Stimulated activated CD4-positive, alpha-beta T cell treated with anti-CD3 and anti-CD28 coated beads, Interleukin-4, amount 100 ng/mL, for 48 hours (primary cell): ENCODE measurements at regions not wholly inside any gene's neighbourhood (a gene's known extent, or its start where the extent isn't known, plus 50 kb on each side); places are given as distances from the start of the nearest gene placed in this dataset.

ENCODE experiments used
- DNase-seq, 2 donors: peaks; one replicate each; pipeline ENCODE4 v3.0.0-alpha.2; 2020; ENCODE audit warnings: low read depth in 2 of 2

- no peak for DNase-seq
Observed at GRCh38 chr1:223445402-223445801, 52.2 kb downstream of the CCDC185 start.

- no peak for DNase-seq
Observed at GRCh38 chr1:223453902-223454301, 60.7 kb downstream of the CCDC185 start.

- DNase-seq = no peak
Observed at GRCh38 chr1:223454959-223455358, 61.7 kb downstream of the CCDC185 start.

- no peak for DNase-seq
Observed at GRCh38 chr1:223455470-223455869, 62.3 kb downstream of the CCDC185 start.

- no peak for DNase-seq
Observed at GRCh38 chr1:223456747-223457146, 63.5 kb downstream of the CCDC185 start.

DNA sequence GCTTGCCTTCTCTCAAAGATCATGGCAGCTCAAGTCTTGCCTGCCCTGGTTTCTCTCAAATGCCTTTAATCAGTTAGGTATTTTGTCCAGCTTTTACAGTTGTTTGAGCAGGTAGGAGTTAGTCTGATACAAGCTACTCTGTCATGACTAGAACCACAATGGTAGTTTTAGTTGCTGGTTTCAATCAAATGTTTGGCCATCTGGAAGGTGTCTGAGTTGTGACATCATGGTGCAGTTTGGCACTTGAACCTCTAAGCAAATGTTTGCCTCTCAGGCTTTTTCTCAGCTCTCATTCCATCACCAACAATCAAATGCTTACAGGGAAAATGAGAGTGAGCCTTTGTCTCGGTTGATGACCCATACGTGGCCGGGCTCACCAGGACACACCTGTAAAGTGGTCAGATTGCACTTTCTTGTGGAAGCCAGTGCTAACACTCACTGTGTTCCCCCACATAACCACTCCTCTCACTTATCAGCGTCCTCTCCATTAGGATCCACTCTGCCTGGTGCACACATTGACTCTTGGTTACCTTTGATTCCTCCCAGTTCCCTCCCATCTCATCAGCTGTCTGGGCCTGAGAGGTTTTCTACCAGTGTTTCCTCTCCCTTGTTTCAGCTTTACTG lies 67.5 kb downstream of the CCDC185 start:
- DNase-seq = no peak

- DNase-seq = no peak
Observed at GRCh38 chr1:223462047-223462630, 68.9 kb downstream of the CCDC185 start.

DNA sequence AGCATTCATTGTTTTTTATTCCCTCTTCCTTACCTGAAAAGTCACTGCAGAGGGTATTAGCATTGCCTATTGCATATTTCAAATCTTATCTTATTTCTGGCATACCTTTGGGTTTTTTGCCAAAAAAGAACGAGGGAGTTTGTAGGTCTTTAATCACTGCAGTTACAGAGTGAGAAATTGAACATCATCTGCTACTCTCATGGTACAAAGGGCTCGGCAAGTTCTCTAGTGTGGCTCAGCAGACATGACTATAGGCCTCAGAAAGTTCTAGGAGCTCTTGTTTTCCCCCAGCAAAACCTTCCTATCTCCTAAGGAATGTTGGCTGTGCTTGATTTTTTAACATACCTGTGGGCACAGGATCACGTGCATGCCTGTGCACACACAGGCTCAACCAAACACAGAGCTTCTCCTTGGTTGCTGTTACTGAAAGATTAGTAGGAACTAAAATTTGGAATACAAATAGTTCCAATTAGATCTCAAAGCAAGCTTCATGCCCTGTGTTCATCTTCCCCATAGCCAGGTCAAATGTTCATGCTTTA lies 69.7 kb downstream of the CCDC185 start:
- no peak for DNase-seq

GRCh38 chr1:223466151-223466550 lies 72.9 kb downstream of the CCDC185 start:
- DNase-seq = no peak

GRCh38 chr1:223471566-223471965 lies 78.4 kb downstream of the CCDC185 start:
- DNase-seq = no peak

- DNase-seq = no peak
Observed at GRCh38 chr1:223472057-223472456, 78.8 kb downstream of the CCDC185 start.

DNA sequence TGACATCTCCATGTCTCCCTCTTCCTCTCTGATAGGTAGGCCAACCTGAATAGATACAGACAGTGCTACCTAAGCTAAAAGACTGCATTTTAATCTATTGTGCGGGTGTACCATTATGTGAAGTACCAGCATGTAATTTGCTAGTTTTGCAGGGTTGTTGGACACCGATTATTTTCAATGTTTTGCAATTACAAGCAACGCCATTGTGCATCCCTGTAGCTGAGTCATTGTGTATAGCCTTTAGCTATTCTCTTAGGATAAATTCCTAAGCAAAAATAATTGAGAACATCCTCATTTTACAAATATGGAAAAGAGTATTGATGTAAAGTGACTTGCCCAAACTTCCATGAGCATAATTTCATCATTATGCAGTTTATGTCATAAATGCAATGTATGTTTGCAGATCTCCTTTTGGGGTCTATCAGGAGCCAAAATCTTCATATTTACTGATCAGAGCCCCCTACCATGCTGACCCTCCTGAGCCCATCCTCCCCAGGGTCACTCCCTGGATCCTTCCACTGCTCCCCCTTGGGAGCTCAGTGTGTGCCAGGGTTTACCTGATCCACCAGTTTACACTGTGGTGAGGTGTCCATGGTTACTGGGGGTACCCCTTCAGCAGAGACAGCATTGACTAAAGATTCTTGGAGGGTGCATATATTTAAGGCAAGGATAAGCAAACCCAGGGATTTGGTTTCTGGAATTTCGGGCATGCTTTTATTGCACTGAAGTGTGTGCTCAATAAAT lies 80.6 kb downstream of the CCDC185 start:
- DNase-seq = no peak

DNA sequence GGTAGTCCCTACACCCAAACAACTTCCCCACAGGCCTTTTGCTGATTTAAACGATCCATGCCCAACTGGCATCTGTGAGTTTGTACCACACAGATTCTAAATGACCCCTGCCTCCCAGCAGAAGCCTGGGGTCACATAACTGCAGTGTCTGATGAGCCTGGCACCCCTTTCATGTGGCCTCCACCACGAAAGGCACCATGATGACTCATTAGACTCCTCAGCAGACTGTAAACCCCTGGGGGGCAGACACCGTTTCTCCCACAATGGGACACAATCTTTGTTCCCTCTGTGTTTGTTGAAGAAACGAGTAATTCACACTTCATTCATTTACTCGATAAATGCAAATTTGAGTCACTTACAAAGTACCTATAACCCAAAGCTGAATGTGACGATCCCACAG lies 81.6 kb downstream of the CCDC185 start:
- DNase-seq = no peak

- no peak for DNase-seq
Observed at GRCh38 chr1:223477456-223477855, 84.2 kb downstream of the CCDC185 start.

DNA sequence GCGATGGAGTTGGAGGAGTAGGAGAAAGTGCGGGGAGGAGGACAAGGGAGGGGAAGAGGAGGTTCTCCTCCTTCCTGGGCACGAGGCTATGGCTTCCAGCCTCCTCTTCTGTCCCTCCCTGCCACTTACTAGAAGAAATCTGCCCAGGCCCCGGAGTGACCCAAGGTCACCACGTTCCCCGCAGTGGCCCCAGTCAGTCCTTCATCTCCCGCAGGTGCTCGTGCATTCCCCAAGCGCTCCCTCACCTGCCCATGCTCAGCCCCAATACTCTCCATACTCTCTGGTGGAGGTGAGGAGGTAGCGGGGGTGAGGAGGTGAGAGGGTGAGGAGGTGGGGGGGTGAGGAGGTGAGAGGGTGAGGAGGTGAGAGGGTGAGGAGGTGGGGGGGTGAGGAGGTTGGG lies 85.4 kb downstream of the CCDC185 start:
- DNase-seq = no peak

DNA sequence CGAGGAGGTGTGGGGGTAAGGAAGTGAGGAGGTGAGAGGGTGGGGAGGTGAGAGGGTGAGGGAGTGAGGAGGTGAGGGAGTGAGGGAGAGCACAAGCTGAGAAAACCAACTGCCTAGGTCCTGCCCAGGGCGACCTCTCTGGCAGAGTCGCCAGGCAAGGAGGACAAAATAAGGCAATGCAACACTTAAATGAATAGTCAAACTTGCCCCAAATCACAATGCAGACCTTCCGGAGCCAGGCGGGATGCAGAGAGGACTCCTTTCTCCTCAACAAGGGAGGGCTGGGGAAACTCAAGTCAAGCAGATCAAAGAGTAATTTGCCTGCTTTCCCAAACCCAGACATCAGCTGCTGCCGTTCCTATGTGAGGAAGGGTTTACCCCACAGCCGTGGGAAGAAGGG lies 86.0 kb downstream of the CCDC185 start:
- DNase-seq = no peak

GRCh38 chr1:223479718-223480425 lies 86.7 kb downstream of the CCDC185 start:
- DNase-seq = no peak

DNA sequence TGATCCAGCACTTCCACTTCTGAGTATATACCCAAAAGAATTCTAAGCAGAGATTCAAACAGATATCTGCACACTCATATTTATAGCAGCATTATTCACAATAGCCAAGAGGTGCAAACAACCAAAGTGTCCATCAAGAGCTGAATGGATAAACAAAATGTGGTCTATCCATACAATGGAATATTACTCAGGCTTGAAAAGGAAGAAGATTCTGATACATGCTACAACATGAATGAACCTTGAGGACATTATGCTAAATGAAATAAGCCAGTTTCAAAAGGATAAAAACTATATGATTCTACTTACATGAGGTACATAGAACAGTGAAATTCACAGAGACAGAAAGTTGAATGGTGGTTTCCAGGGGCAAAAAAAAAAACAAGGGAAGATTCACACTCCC lies 88.9 kb downstream of the CCDC185 start:
- DNase-seq = no peak

GRCh38 chr1:223482766-223483165 lies 89.6 kb downstream of the CCDC185 start:
- DNase-seq = peak in 1 of 2 donors; percentile 10

GRCh38 chr1:223483511-223483910 lies 90.3 kb downstream of the CCDC185 start:
- no peak for DNase-seq

GRCh38 chr1:223486366-223486765 lies 93.2 kb downstream of the CCDC185 start:
- DNase-seq = no peak
